Heart right ventricle (tissue), 16 donors: ENCODE measurements at regions not wholly inside any gene's neighbourhood (a gene's known extent, or its start where the extent isn't known, plus 50 kb on each side); places are given as distances from the start of the nearest gene placed in this dataset.

ENCODE experiments used
- ATAC-seq, 8 donors: fragments of 200-7000 bp; cut with Tn5 transposase; one replicate each; pipeline ENCODE4 v1.9.1; 2020; ENCODE audit warnings: mild to moderate bottlenecking in 8 of 8, moderate library complexity in 8 of 8, moderate number of reproducible peaks in 1 of 8
- DNase-seq, 2 donors: peaks; one replicate each; pipeline ENCODE4 v3.0.0-alpha.2; 2020
- H3K27ac ChIP-seq, 10 donors: fragments of 200-600 bp; sonication (generic) in 2 of 10; one replicate each; pipeline versions ENCODE4 v1.5.0 to v1.8.0; 2020 to 2022; ENCODE audit warnings: mild to moderate bottlenecking in 3 of 10
- H3K27me3 ChIP-seq, 7 donors: fragments of 200-600 bp; one replicate each; pipeline ENCODE4 v1.8.0; 2021 to 2022; ENCODE audit warnings: mild to moderate bottlenecking in 2 of 7
- H3K36me3 ChIP-seq, 9 donors: fragments of 200-600 bp; sonication (generic) in 1 of 9; one replicate each; pipeline versions ENCODE4 v1.5.0 to v1.8.0; 2020 to 2022; ENCODE audit warnings: mild to moderate bottlenecking in 2 of 9
- H3K4me1 ChIP-seq, 9 donors: fragments of 200-600 bp; sonication (generic) in 1 of 9; one replicate each; pipeline versions ENCODE4 v1.5.0 to v1.8.0; 2020 to 2022; ENCODE audit warnings: mild to moderate bottlenecking in 4 of 9
- H3K4me3 ChIP-seq, 10 donors: fragments of 200-600 bp; sonication (generic) in 2 of 10; one replicate each; pipeline versions ENCODE4 v1.5.0 to v1.8.0; 2020 to 2022; ENCODE audit warnings: mild to moderate bottlenecking in 7 of 10, moderate library complexity in 2 of 10
- H3K9me3 ChIP-seq, 11 donors: fragments of 200-600 bp in 10 of 11; sonication (generic) in 2 of 11; one replicate each; pipeline versions ENCODE4 v1.5.0 to v1.8.0; 2013 to 2022; ENCODE audit warnings: mild to moderate bottlenecking in 2 of 11, control low read depth in 1 of 11, moderate library complexity in 1 of 11
- WGBS, 2 donors: extraction: QIAGEN DNeasy Blood & Tissue Kit; methylation state at CpG; one replicate each; pipeline ENCODE4 v1.1.7; 2013; ENCODE audit warnings: inconsistent platforms in 1 of 2; 5-methylcytosine and 5-hydroxymethylcytosine counted together
- intact Hi-C, 10 donors: fragments of 100-400 bp; cut with DNase I; formaldehyde crosslinking; loops; one replicate each; pipeline versions ENCODE4 v1.11.1 to v1.14.2; 2022
- TF ChIP-seq, protein P1 (sequence below), 9 donors: fragments of 200-600 bp; sonication (generic) in 2 of 9; IDR thresholded peaks; one replicate each; pipeline versions ENCODE4 v1.5.0 to v1.8.0; 2021 to 2022; ENCODE audit warnings: antibody characterized with exemption in 9 of 9, mild to moderate bottlenecking in 5 of 9, moderate library complexity in 1 of 9
- donor health status: Arrhythmogenic right ventricular cardiomyopathy.
- donor health status: ischemic (EF 13 %, LVEDD 7.1; RV severe dilation, severe dysfunction).
- donor health status: healthy with polysubstance abuse.
- donor health status: DM: no; HTN: yes; CAD: no.
- donor health status: DM: no; HTN: no; CAD: no.
- donor health status: ischemic (EF 25% LVEDD 6.9; RV normal size, moderate dysfunction).
- donor health status: ischemic (EF 25% LVEDD 5.7; RV mildly dilated, moderate dysfunction).
- donor health status: healthy.
- donor health status: DM: yes; HTN: yes; CAD: no.
- donor health status: Ischemic cardiomyopathy.
- donor health status: ischemic (EF 35%, LVEDD 5.7; RV mildly dilated, moderate dysfunction).
- donor health status: nonischemic (EF 11% LVEDD 7.7; RV severe dilation, severe dysfunction).
- donor health status: DM: yes; HTN: yes; CAD: no.
- donor health status: PGD.
- donor health status: ischemic (EF 29% LVEDD 5.4; RV normal size, mild dysfunction).
- donor health status: nonischemic (EF 23%, LVEDD 6.1; RV moderate dilation, normal function).

DNA sequence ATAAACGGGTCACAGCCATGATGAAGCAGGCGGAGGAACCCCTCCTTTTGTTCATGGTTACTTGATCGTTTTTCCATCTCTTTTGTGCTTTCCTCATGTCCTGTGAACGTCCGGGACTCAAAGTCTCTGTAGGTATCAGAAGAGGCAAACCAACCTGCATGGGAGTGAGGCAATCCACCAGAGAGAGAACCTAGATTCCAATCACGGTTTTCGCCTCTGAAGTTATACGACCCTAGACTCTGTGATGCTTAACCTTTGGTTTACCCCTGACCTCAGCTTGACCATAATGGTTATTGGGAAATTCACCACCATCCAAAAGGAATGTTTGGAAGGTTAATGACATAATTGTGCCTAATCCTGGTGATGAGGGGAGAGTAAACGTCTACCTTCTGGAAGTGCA is 186.8 kb upstream of the PRICKLE1 start:
- intact Hi-C loops: no loop called here
- H3K9me3 ChIP-seq: peaks cover 0 to 12% (median 6%) of the 10 kb centered on the region in 11 donors
- ATAC-seq (no peak), DNase-seq (no peak)
- H3K27me3 ChIP-seq: no peaks in the 10 kb centered on the region
- H3K4me3 ChIP-seq: no peak overlapping the region
- H3K4me1 ChIP-seq: peaks cover 0 to 21% (median 0%) of the 10 kb centered on the region in 9 donors
- TF ChIP-seq, protein P1, sequence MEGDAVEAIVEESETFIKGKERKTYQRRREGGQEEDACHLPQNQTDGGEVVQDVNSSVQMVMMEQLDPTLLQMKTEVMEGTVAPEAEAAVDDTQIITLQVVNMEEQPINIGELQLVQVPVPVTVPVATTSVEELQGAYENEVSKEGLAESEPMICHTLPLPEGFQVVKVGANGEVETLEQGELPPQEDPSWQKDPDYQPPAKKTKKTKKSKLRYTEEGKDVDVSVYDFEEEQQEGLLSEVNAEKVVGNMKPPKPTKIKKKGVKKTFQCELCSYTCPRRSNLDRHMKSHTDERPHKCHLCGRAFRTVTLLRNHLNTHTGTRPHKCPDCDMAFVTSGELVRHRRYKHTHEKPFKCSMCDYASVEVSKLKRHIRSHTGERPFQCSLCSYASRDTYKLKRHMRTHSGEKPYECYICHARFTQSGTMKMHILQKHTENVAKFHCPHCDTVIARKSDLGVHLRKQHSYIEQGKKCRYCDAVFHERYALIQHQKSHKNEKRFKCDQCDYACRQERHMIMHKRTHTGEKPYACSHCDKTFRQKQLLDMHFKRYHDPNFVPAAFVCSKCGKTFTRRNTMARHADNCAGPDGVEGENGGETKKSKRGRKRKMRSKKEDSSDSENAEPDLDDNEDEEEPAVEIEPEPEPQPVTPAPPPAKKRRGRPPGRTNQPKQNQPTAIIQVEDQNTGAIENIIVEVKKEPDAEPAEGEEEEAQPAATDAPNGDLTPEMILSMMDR (IDR thresholded peaks at IDR 0.05): no peak
- no peaks in the 10 kb centered on the region for H3K36me3 ChIP-seq
- WGBS, 2 donors: 80% methylated on average over 9 of the region's 9 CpGs
- H3K27ac ChIP-seq: no peak overlapping the region

DNA sequence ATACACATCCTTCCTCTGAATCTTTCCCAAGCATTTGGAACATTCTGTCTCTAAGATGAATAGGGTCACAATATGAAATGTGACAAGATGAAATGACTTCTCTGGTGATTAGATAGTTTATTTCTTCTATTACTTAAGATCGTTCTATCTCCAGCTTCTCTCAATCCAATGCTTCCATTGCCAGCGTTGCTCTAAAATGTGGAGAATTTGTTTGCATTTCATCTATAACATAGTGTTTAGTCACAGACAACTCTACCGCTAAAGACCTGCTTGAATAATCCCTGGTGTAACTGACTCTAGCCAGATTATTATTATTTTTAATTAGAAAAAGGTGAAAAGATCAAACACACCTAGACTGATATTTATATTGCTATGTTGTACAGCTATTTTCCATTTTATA is 184.7 kb upstream of the PRICKLE1 start:
- 95 to 97% methylated on average over 3 of the region's 3 CpGs for WGBS, 2 donors
- H3K27me3 ChIP-seq: no peaks in the 10 kb centered on the region
- TF ChIP-seq, protein P1 (IDR thresholded peaks at IDR 0.05): no peak
- no peak for DNase-seq
- intact Hi-C loops: no loop called here
- peaks cover 0 to 16% (median 5%) of the 10 kb centered on the region in 9 donors for H3K4me1 ChIP-seq
- peaks cover 0 to 12% (median 6%) of the 10 kb centered on the region in 11 donors for H3K9me3 ChIP-seq
- ATAC-seq: no peak
- no peak overlapping the region for H3K4me3 ChIP-seq
- no peak overlapping the region for H3K27ac ChIP-seq
- H3K36me3 ChIP-seq: no peaks in the 10 kb centered on the region

DNA sequence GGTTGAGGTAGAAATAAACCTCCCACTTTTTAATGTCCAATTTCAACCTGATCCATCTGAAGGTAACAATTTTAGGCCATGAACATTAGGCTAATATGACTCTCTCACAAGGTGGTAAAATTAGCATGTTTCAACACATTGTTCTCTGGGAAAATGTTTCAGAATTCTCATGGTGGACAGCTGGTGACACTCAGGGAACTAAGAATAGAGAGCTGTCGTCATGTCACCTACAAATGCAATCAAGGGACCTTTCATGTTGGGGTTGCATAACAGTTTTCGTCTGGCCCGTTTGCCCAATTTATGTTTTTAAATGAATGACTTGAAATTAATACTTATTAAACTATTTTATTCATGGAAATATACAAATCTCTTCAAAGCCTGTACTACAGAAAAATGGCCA is 180.7 kb upstream of the PRICKLE1 start:
- no peaks in the 10 kb centered on the region for H3K27me3 ChIP-seq
- intact Hi-C loops: no loop called here
- H3K9me3 ChIP-seq: peaks cover 0 to 12% (median 6%) of the 10 kb centered on the region in 11 donors
- peaks cover 0 to 20% (median 9%) of the 10 kb centered on the region in 9 donors for H3K4me1 ChIP-seq
- WGBS, 2 donors: 52 to 62% methylated on average over 3 of the region's 3 CpGs
- DNase-seq: no peak
- TF ChIP-seq, protein P1 (IDR thresholded peaks at IDR 0.05): no peak
- ATAC-seq: peak in 1 of 8 donors; percentile 45
- H3K4me3 ChIP-seq: no peak overlapping the region
- H3K36me3 ChIP-seq: no peaks in the 10 kb centered on the region
- H3K27ac ChIP-seq: no peak overlapping the region

DNA sequence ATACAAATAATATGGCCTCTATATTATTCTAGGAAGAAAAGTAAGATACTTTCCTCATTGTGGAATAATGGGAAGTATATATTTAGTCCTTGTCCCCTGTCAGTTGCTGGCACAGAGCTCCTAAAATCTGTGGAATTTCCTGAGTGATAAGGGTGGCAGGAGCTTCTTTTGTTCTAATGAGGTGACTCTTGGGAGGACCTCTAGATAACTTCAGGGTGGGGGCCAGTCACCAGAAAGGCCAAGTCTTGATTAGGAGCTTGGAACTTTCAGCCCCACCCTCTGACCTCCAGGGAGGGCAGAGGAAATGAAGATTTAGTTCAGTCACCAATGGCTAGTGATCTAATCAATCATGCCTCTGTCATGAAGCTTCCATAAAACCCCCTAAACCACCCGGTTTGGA is 179.9 kb upstream of the PRICKLE1 start:
- Histone ChIP-seq H3K27me3 (no peaks in the 10 kb centered on the region), H3K4me1 (peaks cover 0 to 20% (median 9%) of the 10 kb centered on the region in 9 donors), H3K36me3 (no peaks in the 10 kb centered on the region), H3K9me3 (peaks cover 0 to 12% (median 6%) of the 10 kb centered on the region in 11 donors), H3K4me3 (no peak overlapping the region), H3K27ac (peak overlapping the region in 2 of 10 donors; percentile 37 to 57)
- DNase-seq: no peak
- WGBS, 2 donors: 22 to 29% methylated on average over 1 of the region's 1 CpG
- TF ChIP-seq, protein P1 (IDR thresholded peaks at IDR 0.05): no peak
- intact Hi-C loops: loop anchor here in 1 of 10 donors (10.0 kb wide), 1 partner anchor 195 kb away; no protein-coding TSS in a partner anchor
- ATAC-seq: peak in 6 of 8 donors; percentile 33 to 65 (median 58)
